ENCODE measurements at regions not wholly inside any gene's neighbourhood (a gene's known extent, or its start where the extent isn't known, plus 50 kb on each side); places are given as distances from the start of the nearest gene placed in this dataset.

GRCh38 chr7:92964141-92964540 is 127.8 kb upstream of the CDK6 start:
- no peak for DNase-seq (ENCODE audit: low spot score)
- Histone ChIP-seq H3K4me3 (no peak overlapping the region), H3K27ac (no peak overlapping the region)
- no peak for TF ChIP-seq CTCF (IDR thresholded peaks at IDR 0.05)

GRCh38 chr7:92963566-92963965 is 127.2 kb upstream of the CDK6 start:
- Histone ChIP-seq H3K4me3 (no peak overlapping the region), H3K27ac (no peak overlapping the region)
- no peak for TF ChIP-seq CTCF (IDR thresholded peaks at IDR 0.05)
- no peak for DNase-seq (ENCODE audit: low spot score)

- no peak overlapping the region for H3K4me3 ChIP-seq
- no peak overlapping the region for H3K27ac ChIP-seq
- TF ChIP-seq CTCF (IDR thresholded peaks at IDR 0.05), result no peak
- DNase-seq (ENCODE audit: low spot score), result no peak
Measured at GRCh38 chr7:92961961-92962360, 125.6 kb upstream of the CDK6 start.

DNA sequence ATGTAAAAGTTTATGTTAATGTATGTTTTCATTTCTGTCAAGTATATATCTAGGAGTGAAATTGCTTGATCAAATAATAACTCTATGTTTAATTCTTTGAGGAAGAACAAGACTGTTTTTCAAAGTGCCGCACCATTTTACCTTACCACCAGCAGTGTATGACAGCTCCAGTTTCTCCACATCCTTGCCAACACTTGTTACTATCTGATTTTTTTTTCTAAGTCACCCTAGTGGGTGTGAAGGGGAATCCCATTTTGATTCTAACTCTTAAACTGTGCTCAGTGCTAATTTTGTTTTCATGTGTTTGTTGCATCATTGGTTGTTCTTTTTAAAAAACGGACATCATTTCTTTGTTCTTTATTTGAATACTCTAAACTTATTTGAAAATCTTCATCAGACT is 120.2 kb upstream of the CDK6 start:
- no peak for DNase-seq (ENCODE audit: low spot score)
- H3K27ac ChIP-seq, result no peak overlapping the region
- H3K4me3 ChIP-seq, result no peak overlapping the region
- no peak for TF ChIP-seq CTCF (IDR thresholded peaks at IDR 0.05)

- no peak for TF ChIP-seq CTCF (IDR thresholded peaks at IDR 0.05)
- H3K4me3 ChIP-seq, result no peak overlapping the region
- H3K27ac ChIP-seq, result no peak overlapping the region
- DNase-seq (ENCODE audit: low spot score), result no peak
Measured at GRCh38 chr7:92955081-92955480, 118.7 kb upstream of the CDK6 start.

DNA sequence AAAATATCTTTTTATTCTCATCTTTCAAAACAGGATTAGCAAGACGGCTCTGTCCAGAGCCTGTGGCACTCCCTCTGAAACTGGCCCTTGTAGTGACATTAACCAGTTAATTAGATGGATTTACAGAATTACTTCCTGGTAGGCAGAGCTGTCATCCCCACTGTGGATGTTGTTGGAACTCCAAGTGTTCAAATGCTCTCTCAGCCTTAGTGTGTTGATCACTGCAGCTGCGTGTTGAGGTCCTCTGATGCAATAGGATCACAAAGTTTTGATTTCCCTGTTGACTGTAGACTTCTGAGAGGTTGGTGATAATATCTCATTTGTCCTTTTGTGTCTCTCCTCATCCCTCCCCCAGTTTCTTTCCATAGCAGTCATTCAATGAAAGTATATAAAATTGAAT is 117.3 kb upstream of the CDK6 start:
- no peak for TF ChIP-seq CTCF (IDR thresholded peaks at IDR 0.05)
- Histone ChIP-seq H3K4me3 (no peak overlapping the region), H3K27ac (no peak overlapping the region)
- DNase-seq (ENCODE audit: low spot score), result no peak

DNA sequence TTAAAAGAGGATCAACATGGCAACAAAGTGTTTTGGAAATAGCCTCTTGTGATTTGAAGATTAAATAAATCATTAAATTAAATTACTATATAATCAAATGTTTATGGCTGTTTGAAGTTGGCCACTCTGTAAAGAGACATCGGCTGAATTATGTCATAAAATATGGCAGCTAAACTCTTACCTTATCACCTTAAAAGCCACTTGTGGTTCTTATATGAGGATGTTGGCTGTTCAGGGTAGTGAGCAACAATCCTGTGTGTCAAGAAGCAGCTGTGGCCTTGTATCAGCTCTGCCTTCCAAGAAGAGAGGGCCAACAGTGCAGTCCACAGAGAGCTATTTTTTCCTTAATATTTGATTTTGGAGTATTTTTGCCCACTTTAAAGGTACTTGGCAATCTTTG is 113.4 kb upstream of the CDK6 start:
- TF ChIP-seq CTCF (IDR thresholded peaks at IDR 0.05), result no peak
- Histone ChIP-seq H3K27ac (no peak overlapping the region), H3K4me3 (no peak overlapping the region)
- DNase-seq (ENCODE audit: low spot score), result no peak

Data from coronary artery (tissue), 2 donors.